Activated CD4-positive, alpha-beta T cell treated with anti-CD3 and anti-CD28 coated beads, Interleukin-2, amount 10 ng/mL, durations not matched to agents 24 days and 14 days (primary cell): ENCODE measurements at regions not wholly inside any gene's neighbourhood (a gene's known extent, or its start where the extent isn't known, plus 50 kb on each side); places are given as distances from the start of the nearest gene placed in this dataset.
"Not testable (repeated sequence)": the region's sequence is repeated elsewhere in the genome, so short reads cannot be mapped to it uniquely, and the experiment has no call there.

Experiments
- DNase-seq: peaks from one replicate; pipeline ENCODE4 v3.0.0; 2022
- H3K27ac Mint-ChIP-seq: one replicate; pipeline ENCODE4 v1.8.0; 2022; ENCODE audit warnings: mild to moderate bottlenecking, mixed read lengths
- H3K27me3 Mint-ChIP-seq: one replicate; pipeline ENCODE4 v1.8.0; 2022; ENCODE audit warnings: mixed read lengths
- H3K36me3 Mint-ChIP-seq: one replicate; pipeline ENCODE4 v1.8.0; 2022; ENCODE audit warnings: low read depth, mild to moderate bottlenecking, mixed read lengths
- H3K4me1 Mint-ChIP-seq: one replicate; pipeline ENCODE4 v1.8.0; 2021; ENCODE audit warnings: mixed read lengths
- H3K4me3 Mint-ChIP-seq: one replicate; pipeline ENCODE4 v1.8.0; 2022; ENCODE audit warnings: mild to moderate bottlenecking, moderate library complexity, mixed read lengths
- H3K9me3 Mint-ChIP-seq: one replicate; pipeline ENCODE4 v1.8.0; 2021; ENCODE audit warnings: mixed read lengths
- intact Hi-C: fragments of 100-400 bp; cut with micrococcal nuclease; formaldehyde crosslinking; loops from one replicate; pipeline ENCODE4 v1.15.1; 2023

DNA sequence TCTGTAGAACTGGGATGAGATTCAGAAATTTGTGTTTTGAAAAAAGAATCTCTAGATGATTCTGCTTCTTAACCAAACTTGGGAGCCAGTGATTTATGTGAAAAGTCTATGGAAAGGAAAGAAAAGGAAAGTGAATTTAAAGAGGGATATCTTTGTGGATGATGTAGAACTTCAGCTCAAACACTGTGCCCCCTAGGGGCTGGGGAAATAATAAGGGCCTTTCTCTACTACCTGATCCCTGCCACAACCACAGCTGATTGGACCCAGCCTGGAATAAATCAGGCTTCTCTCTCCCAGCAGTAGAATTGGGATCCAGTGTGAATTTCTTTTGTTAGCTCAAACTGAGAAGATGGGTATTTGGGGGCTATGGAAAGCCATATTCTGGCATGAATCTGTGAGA, 155.0 kb downstream of the PRELID2 start:
- Mint-ChIP-seq H3K4me1 (no peaks in the 10 kb centered on the region), H3K27me3 (no peaks in the 10 kb centered on the region), H3K36me3 (no peaks in the 10 kb centered on the region), H3K9me3 (no peaks in the 10 kb centered on the region), H3K27ac (no peak overlapping the region), H3K4me3 (no peak overlapping the region)
- intact Hi-C loops = loop anchor here (2.0 kb wide), 1 partner anchor 369 kb away; no protein-coding TSS in a partner anchor
- no peak for DNase-seq

DNA sequence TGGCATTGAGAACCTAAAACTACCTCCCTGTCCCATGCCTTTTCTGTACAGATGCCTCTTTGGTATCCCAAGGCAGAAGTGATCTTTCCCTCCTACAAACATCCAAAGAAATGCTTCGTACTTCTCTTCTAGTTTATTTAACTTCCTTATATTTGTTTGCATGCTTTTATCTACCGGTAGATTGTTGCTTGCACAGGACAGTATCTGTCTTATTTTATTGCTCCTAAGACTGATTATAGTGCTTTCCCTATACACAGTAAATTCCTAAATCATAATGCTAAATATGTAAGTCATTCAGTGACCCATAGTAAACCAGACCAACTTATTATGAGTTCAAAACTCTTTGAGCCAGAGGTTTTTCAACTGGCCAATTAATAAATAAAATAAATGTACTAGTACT, 156.9 kb downstream of the PRELID2 start:
- H3K27me3 Mint-ChIP-seq = no peaks in the 10 kb centered on the region
- H3K9me3 Mint-ChIP-seq = no peaks in the 10 kb centered on the region
- H3K27ac Mint-ChIP-seq = no peak overlapping the region
- no peak for DNase-seq
- H3K36me3 Mint-ChIP-seq = no peaks in the 10 kb centered on the region
- H3K4me3 Mint-ChIP-seq = no peak overlapping the region
- no peaks in the 10 kb centered on the region for H3K4me1 Mint-ChIP-seq
- intact Hi-C loops = no loop called here

DNA sequence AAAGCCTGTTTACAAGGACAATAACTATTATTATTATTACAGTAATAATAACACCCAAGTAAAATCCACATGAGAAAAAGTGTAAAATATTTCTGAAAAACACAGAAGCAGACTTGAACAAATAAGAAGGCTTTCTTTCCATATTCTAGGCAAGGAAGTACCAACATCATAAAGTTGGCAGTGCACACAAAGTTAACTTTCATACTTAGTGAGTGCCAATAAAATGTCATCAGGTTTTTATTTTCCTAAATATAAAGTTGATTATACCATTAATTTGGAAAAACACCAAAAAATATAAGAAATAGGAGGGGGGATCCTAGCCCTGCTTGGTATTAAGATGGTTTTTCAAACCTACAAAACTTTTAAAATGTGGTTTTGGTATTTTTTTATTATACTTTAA, 161.4 kb downstream of the PRELID2 start:
- H3K36me3 Mint-ChIP-seq = no peaks in the 10 kb centered on the region
- H3K4me3 Mint-ChIP-seq = no peak overlapping the region
- H3K9me3 Mint-ChIP-seq = no peaks in the 10 kb centered on the region
- no peak overlapping the region for H3K27ac Mint-ChIP-seq
- no peaks in the 10 kb centered on the region for H3K27me3 Mint-ChIP-seq
- no peaks in the 10 kb centered on the region for H3K4me1 Mint-ChIP-seq
- DNase-seq = no peak
- intact Hi-C loops = no loop called here

DNA sequence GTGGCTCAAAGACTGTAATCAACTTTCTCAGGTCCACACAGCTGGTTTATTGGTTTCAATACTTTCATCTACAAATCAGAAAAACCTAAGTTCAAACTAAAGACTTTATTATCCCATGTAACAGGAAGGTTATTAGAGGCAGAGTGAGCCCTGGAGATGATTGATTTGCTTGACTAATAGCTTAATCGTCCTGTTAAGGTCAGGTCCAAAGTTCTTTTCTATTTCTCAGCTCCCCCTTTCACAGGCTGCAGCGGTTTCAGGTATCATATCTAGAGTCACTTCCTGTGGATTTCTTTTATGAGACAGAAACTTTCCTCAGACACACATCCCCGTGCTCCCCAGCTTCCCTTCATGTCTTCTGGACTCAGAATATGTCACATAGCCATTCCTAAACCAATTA, 166.4 kb downstream of the PRELID2 start:
- no peaks in the 10 kb centered on the region for H3K9me3 Mint-ChIP-seq
- no peaks in the 10 kb centered on the region for H3K36me3 Mint-ChIP-seq
- intact Hi-C loops = no loop called here
- H3K4me1 Mint-ChIP-seq = no peaks in the 10 kb centered on the region
- H3K27ac Mint-ChIP-seq = no peak overlapping the region
- H3K4me3 Mint-ChIP-seq = no peak overlapping the region
- no peaks in the 10 kb centered on the region for H3K27me3 Mint-ChIP-seq
- no peak for DNase-seq

DNA sequence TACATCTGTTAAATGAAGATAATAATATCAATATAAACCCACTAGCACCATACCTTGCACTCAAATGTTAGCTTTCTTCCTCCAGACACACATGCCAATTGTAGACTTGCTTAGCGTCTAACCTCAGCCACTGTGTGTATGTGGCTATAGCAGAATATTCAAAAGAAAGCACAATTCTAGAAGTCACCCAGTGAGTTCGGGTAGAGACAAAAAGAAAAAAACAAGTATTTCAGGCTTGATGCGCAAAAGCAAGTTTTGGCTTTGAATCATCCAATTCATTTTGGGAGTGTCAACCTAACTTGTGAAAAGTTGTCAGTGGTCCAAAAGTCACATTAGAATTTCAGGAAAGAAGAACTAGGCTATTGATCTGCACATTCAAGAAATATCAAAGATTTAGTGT, 167.4 kb downstream of the PRELID2 start:
- no peaks in the 10 kb centered on the region for H3K27me3 Mint-ChIP-seq
- intact Hi-C loops = no loop called here
- no peak for DNase-seq
- no peaks in the 10 kb centered on the region for H3K9me3 Mint-ChIP-seq
- H3K36me3 Mint-ChIP-seq = no peaks in the 10 kb centered on the region
- H3K27ac Mint-ChIP-seq = no peak overlapping the region
- H3K4me1 Mint-ChIP-seq = no peaks in the 10 kb centered on the region
- H3K4me3 Mint-ChIP-seq = no peak overlapping the region

DNA sequence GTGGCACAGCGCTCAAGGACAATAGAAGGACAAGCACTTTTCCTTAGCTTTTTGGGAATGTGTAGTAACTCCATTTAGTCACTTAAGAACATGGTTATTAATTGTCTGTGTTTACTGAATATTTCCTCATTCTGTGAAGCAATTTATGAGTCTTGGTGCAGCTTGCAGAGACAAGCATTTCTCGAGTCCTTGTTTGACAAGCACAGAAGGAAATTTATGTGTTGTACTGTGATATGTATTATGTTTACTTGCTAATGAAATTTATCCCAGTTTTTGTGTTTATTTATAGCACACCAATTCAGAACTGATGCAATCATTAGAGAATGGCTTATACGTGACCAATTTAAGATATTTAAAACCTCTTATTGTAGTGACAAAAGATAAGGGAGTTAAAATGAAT, 168.6 kb downstream of the PRELID2 start:
- Mint-ChIP-seq H3K4me3 (no peak overlapping the region), H3K27ac (no peak overlapping the region), H3K27me3 (no peaks in the 10 kb centered on the region), H3K4me1 (no peaks in the 10 kb centered on the region), H3K36me3 (no peaks in the 10 kb centered on the region), H3K9me3 (no peaks in the 10 kb centered on the region)
- intact Hi-C loops = no loop called here
- DNase-seq = no peak

DNA sequence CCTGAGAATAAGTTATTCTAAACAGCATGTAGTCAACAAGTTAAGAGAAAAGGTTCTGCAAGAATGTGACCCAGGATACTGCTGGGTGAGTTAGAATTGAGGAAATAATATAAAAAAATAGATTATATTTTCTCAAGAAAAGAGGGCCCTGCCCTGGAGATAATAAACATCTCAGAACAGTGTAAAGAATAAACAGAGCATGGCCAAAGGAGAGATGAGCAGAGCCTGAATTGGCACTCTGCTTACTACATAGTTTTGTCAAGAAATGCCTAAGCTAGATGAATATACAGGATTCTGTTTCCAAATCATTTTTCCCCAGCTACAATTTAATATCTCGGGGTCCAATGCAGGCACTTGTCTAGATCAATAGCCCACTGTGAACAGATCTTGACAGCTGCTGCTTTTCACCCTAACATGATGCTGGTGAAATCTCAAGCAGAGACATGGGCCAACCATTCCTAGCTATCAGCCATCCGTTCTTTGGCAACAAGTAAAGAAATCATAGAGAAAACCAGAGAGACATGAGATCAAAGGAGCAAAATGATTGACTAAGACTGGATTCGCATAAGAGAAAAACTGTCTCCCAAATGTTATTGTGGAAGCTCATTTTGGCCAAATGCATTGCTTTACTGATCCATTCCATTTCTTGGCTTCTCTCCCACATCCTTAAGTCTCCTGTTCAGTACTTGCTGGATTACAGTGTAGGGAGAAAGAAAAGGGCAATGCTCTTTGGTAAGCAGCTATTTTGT, 173.2 kb downstream of the PRELID2 start:
- Mint-ChIP-seq H3K27me3 (no peaks in the 10 kb centered on the region), H3K9me3 (no peaks in the 10 kb centered on the region), H3K27ac (no peak overlapping the region), H3K4me3 (no peak overlapping the region), H3K4me1 (no peaks in the 10 kb centered on the region), H3K36me3 (no peaks in the 10 kb centered on the region)
- intact Hi-C loops = no loop called here
- no peak for DNase-seq

DNA sequence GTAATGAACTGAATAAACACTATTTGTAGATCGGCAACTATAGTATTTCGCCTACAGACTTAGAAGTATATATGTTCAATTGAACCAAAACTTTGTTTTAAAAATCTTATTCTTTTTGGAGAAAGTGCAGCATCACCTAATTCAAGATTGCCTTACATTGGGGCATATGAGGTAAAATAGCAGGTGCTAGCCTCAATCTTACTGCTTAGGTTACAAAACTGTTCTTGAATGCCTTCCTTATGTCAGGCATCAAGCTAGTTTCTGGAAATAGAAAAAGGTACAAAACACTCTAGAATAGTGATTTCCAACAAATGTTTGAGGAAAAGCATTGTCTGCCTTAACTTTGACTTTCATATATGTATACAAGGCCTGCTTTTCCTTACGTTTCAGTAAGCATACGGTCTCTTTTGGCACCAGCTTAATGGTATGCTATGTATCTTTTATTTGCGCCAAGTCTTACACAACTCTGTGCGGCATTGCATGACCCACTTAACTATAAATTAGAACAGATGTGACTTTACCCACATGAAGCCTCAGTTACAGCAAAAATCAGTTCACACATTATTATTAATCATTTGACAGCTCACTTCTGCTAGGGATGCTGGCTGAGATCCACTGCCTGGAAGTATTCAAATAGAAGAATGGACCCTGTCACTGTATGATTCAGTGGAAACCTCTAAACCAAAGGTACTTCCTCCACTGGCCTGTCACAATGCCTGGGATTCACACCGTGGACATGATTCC, 174.1 kb downstream of the PRELID2 start:
- Mint-ChIP-seq H3K27me3 (no peaks in the 10 kb centered on the region), H3K27ac (no peak overlapping the region), H3K4me1 (no peaks in the 10 kb centered on the region), H3K9me3 (peaks cover 1% of the 10 kb centered on the region), H3K4me3 (no peak overlapping the region), H3K36me3 (no peaks in the 10 kb centered on the region)
- DNase-seq = no peak
- intact Hi-C loops = no loop called here

DNA sequence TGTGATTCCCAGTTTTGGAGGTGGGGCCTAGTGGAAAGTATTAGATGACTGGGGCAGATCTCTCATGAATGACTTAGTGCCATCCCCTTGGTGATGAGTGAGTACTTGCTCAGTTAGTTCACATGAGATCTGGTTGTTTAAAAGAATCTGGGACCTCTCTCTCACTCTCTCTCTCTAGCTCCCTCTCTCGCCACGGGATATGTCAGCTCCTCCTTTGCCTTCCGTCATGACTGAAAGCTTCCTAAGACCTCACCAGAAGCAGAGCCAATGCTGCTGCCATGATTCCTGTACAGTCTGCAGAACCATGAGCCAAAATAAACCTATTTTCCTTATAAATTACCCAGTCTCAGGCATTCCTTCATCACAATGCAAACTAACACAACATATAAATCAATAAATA, 176.7 kb downstream of the PRELID2 start:
- no peak for DNase-seq

DNA sequence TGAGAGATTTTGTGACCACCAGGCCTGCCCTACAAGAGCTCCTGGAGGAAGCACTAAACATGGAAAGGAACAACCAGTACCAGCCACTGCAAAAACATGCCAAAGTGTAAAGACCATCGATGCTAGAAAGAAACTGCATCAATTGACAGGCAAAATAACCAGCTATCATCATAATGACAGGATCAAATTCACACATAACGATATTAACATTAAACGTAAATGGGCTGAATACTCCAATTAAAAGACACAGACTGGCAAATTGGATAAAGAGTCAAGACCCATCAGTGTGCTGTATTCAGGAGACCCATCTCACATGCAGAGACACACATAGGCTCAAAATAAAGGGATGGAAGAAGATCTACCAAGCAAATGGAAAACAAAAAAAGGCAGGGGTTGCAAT, 182.4 kb downstream of the PRELID2 start:
- H3K4me3 Mint-ChIP-seq, H3K4me1 Mint-ChIP-seq, H3K36me3 Mint-ChIP-seq, intact Hi-C loops, H3K27me3 Mint-ChIP-seq, DNase-seq, H3K27ac Mint-ChIP-seq: not testable (repeated sequence)
- peaks cover 11% of the 10 kb centered on the region for H3K9me3 Mint-ChIP-seq

More for the DNA sequence above, 176.7 kb downstream of the PRELID2 start:
- no peak overlapping the region for H3K4me3 Mint-ChIP-seq
- H3K9me3 Mint-ChIP-seq = peaks cover 9% of the 10 kb centered on the region
- H3K4me1 Mint-ChIP-seq = no peaks in the 10 kb centered on the region
- no peaks in the 10 kb centered on the region for H3K27me3 Mint-ChIP-seq
- intact Hi-C loops = no loop called here
- no peaks in the 10 kb centered on the region for H3K36me3 Mint-ChIP-seq
- H3K27ac Mint-ChIP-seq = no peak overlapping the region

DNA sequence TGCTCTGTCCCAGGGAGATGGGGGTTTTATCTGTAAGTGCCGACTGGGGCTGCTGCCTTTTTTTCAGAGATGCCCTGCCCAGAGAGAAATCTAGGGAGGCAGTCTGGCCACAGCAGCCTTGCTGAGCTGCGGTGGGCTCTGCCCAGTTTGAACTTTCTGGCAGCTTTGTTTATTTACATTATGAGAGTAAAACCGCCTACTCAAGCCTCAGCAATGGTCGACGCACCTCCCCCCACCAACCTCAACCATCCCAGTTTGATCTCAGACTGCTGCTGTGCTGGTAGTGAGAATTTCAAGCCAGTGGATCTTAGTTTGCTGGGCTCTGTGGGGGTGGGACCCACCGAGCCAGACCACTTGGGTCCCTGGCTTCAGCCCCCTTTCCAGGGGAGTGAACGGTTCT, 188.0 kb downstream of the PRELID2 start:
- intact Hi-C loops, H3K4me1 Mint-ChIP-seq, H3K27me3 Mint-ChIP-seq, DNase-seq, H3K36me3 Mint-ChIP-seq, H3K4me3 Mint-ChIP-seq, H3K27ac Mint-ChIP-seq: not testable (repeated sequence)
- peaks cover 11% of the 10 kb centered on the region for H3K9me3 Mint-ChIP-seq

DNA sequence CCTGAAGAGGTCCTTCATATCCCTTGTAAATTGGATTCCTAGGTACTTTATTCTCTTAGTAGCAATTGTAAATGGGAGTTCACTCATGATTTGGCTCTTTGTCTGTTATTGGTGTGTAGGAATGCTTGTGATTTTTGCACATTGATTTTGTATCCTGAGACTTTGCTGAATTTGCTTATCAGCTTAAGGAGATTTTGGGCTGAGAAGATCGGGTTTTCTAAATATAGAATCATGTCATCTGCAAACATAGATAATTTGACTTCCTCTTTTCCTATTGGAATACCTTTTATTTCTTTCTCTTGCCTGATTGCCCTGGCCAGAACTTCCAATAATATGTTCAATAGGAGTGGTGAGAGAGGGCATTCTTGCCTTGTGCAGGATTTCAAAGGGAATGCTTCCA, 191.9 kb downstream of the PRELID2 start:
- H3K36me3 Mint-ChIP-seq, H3K4me1 Mint-ChIP-seq, DNase-seq, H3K4me3 Mint-ChIP-seq, H3K27ac Mint-ChIP-seq, intact Hi-C loops, H3K27me3 Mint-ChIP-seq: not testable (repeated sequence)
- peaks cover 11% of the 10 kb centered on the region for H3K9me3 Mint-ChIP-seq

DNA sequence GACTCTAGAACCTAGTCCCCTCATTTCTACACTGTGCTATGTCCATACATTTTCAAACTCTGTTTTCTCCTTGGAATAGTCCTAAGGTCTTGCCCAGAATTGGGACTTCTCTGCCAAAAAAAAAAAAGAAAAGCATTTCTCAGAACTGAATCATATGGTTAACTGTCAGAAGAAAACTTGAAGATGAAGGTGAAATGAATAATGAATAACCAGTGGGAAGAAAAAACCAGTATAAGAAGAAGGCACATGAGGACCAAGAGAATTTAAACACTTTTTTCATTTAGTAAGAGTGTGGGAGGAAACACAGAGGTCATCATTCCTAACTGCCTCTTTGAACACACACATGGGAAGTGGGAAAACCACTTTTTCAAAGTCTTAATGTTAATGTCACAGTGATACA, 197.7 kb downstream of the PRELID2 start:
- Mint-ChIP-seq H3K4me3 (no peak overlapping the region), H3K27ac (no peak overlapping the region), H3K27me3 (no peaks in the 10 kb centered on the region), H3K36me3 (no peaks in the 10 kb centered on the region), H3K9me3 (no peaks in the 10 kb centered on the region), H3K4me1 (no peaks in the 10 kb centered on the region)
- no peak for DNase-seq
- intact Hi-C loops = no loop called here

DNA sequence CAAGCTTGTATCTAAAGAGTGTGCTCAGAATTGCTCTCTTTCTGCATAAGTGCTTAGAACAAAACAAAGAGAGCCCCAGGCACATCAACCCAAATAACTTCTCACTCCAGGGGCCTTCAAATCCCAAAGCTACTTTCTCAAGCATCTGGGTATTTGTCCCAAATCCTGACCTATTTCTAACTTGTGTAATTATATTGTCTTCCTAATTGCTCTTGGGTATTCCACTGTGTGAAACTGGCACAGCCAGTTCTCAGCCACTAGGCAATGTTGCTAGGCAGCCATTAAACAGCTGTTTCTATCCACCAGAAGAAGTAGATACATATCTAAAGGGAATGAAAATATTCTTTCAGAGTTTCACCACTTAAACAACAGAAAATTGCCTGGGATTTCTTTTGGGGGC, 198.8 kb downstream of the PRELID2 start:
- intact Hi-C loops = no loop called here
- Mint-ChIP-seq H3K4me1 (no peaks in the 10 kb centered on the region), H3K9me3 (no peaks in the 10 kb centered on the region), H3K27me3 (no peaks in the 10 kb centered on the region), H3K27ac (no peak overlapping the region), H3K36me3 (no peaks in the 10 kb centered on the region), H3K4me3 (no peak overlapping the region)
- DNase-seq = no peak

DNA sequence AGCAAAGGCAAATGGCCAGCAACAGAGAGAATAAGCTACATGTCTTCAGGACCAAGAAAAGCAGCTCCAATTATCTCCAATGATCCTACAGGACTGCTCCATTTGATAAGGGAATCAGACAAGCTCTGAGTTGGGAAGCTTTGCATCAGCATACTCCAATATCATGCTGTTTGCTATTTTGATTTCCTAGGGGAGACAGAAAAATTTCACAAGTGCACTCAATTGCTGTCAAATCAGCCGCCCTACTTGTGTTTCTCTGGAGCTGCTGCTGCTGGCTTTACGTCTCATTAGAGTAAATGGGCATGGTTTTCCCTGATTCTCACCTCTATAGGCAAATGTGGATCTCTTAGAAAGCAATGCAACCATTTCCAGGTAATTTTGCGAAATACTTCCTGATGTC, 201.7 kb downstream of the PRELID2 start:
- no peaks in the 10 kb centered on the region for H3K36me3 Mint-ChIP-seq
- no peak for DNase-seq
- H3K4me3 Mint-ChIP-seq = no peak overlapping the region
- H3K27ac Mint-ChIP-seq = no peak overlapping the region
- no peaks in the 10 kb centered on the region for H3K27me3 Mint-ChIP-seq
- H3K9me3 Mint-ChIP-seq = no peaks in the 10 kb centered on the region
- intact Hi-C loops = no loop called here
- no peaks in the 10 kb centered on the region for H3K4me1 Mint-ChIP-seq
